ENCODE measurements at regions not wholly inside any gene's neighbourhood (a gene's known extent, or its start where the extent isn't known, plus 50 kb on each side); places are given as distances from the start of the nearest gene placed in this dataset.

- TF ChIP-seq REST (IDR thresholded peaks at IDR 0.05; ENCODE audit: low read depth, low read length): no peak
These were observed 557.9 kb upstream of the ID4 start (continued) for GRCh38 chr6:19279273-19279684.

- Histone ChIP-seq H3K9me3 (no peaks in the 10 kb centered on the region), H3K27me3 (ENCODE audit: insufficient read depth) (no peaks in the 10 kb centered on the region), H3K4me1 (ENCODE audit: control insufficient read depth in 1 of 2, insufficient read depth in 2 of 2, low read depth in 1 of 2, low read length in 1 of 2) (no peaks in the 10 kb centered on the region), H3K79me2 (ENCODE audit: insufficient read depth) (no peaks in the 10 kb centered on the region), H3K4me3 (ENCODE audit: low read depth in 2 of 2, low read length in 1 of 2) (no peak overlapping the region), H2AFZ (ENCODE audit: low read depth) (no peak overlapping the region), H3K9me2 (no peaks in the 10 kb centered on the region), H3K36me3 (replicated peaks in 1 of 2; ENCODE audit: control insufficient read depth in 1 of 2, insufficient read depth in 2 of 2, low read length in 1 of 2) (no peaks in the 10 kb centered on the region), H3F3A (replicated peaks; ENCODE audit: insufficient read depth) (no peaks in the 10 kb centered on the region), H4K20me1 (ENCODE audit: insufficient read depth) (no peaks in the 10 kb centered on the region), H3K27ac (ENCODE audit: low read depth in 2 of 2, low read length in 1 of 2) (no peak overlapping the region), H3K9ac (no peak overlapping the region), H3K4me2 (no peak overlapping the region)
- no peak for DNase-seq
- 45% methylated on average over 1 of the region's 1 CpG for WGBS (ENCODE audit: low lambda C conversion rate)
- TF ChIP-seq NRF1 (IDR thresholded peaks at IDR 0.05; ENCODE audit: low read depth, low read length) (no peak), TEAD4 (IDR thresholded peaks at IDR 0.05; ENCODE audit: borderline replicate concordance, insufficient read depth) (no peak), FOXM1 (IDR thresholded peaks at IDR 0.05; ENCODE audit: low read depth) (no peak), CHD2 (IDR thresholded peaks at IDR 0.05; ENCODE audit: low read length, partially characterized antibody) (no peak), ELF1 (IDR thresholded peaks at IDR 0.05) (no peak), FOXJ3 (CRISPR knock-in tag; IDR thresholded peaks at IDR 0.05) (no peak), PBX3 (IDR thresholded peaks at IDR 0.05) (no peak), EZH2phosphoT487 (IDR thresholded peaks at IDR 0.05; ENCODE audit: borderline replicate concordance, low read depth) (no peak), GABPA (IDR thresholded peaks at IDR 0.05; ENCODE audit: low read depth) (no peak), YY1 (IDR thresholded peaks at IDR 0.05; ENCODE audit: low read depth) (no peak), ZBTB33 (IDR thresholded peaks at IDR 0.05; ENCODE audit: borderline replicate concordance, low read depth) (no peak), SMC3 (IDR thresholded peaks at IDR 0.05; ENCODE audit: low read depth, low read length) (no peak), MAX (IDR thresholded peaks at IDR 0.05; ENCODE audit: low read depth) (no peak), SIN3A (IDR thresholded peaks at IDR 0.05; ENCODE audit: borderline replicate concordance, low read depth, low read length) (no peak), MXI1 (IDR thresholded peaks at IDR 0.05; ENCODE audit: low read depth, low read length) (no peak), CTCF (IDR thresholded peaks at IDR 0.05) (no peak), JUND (IDR thresholded peaks at IDR 0.05) (no peak), NFIC (IDR thresholded peaks at IDR 0.05; ENCODE audit: borderline replicate concordance) (no peak), USF2 (IDR thresholded peaks at IDR 0.05; ENCODE audit: borderline replicate concordance, low read depth, low read length) (no peak), GATA2 (CRISPR knock-in tag; IDR thresholded peaks at IDR 0.05) (no peak)
- POLR2A ChIA-PET: no interaction called here
- CTCF ChIA-PET: no interaction called here
These were observed 549.2 kb upstream of the ID4 start for GRCh38 chr6:19287928-19288327.
